A549 (cell line): ENCODE measurements at regions not wholly inside any gene's neighbourhood (a gene's known extent, or its start where the extent isn't known, plus 50 kb on each side); places are given as distances from the start of the nearest gene placed in this dataset.

Experiments used
- ATAC-seq, 2 experiments: fragments of 200-7000 bp in 1 of 2; fragments of >200 bp in 1 of 2; cut with Nextera tagmentation in 1 of 2; cut with Tn5 transposase in 1 of 2; 3 replicates each; pipeline versions ENCODE4 v1.8.0 to v1.9.1; 2018 to 2020; ENCODE audit warnings: mild to moderate bottlenecking in 1 of 2, moderate library complexity in 1 of 2
- CTCF ChIA-PET: fragments of 300-600 bp; sonication (Branson Sonifier 250); formaldehyde crosslinking; extraction: SDS; loops from one replicate; lab custom pipeline; 2021; ENCODE audit warnings: antibody characterized with exemption, inconsistent platforms; lab: Yijun Ruan, JAX
- POLR2A ChIA-PET: fragments of 350-600 bp; formaldehyde crosslinking; extraction: SDS; loops from one replicate; lab custom pipeline; 2021; ENCODE audit warnings: antibody characterized with exemption, inconsistent platforms; lab: Yijun Ruan, JAX
- DNase-seq, 2 experiments: peaks; one replicate each; pipeline versions ENCODE4 v3.0.0 to v3.0.0-alpha.2; 2011 to 2016; ENCODE audit warnings: low read depth in 1 of 2, low spot score in 1 of 2
- FAIRE-seq: peaks from 2 replicates; lab custom pipeline; 2011; peaks lifted over from hg19 to GRCh38; lab: Jason Lieb, UNC
- H3K27ac ChIP-seq, 2 experiments: fragments of >200 bp; sonication (Bioruptor Twin); formaldehyde crosslinking; 3 replicates each; pipeline ENCODE4 v1.5.1; 2016 to 2017
- H3K4me1 ChIP-seq: fragments of >200 bp; sonication (Bioruptor Twin); formaldehyde crosslinking; 3 replicates; pipeline ENCODE4 v1.6.1; 2016
- H3K4me2 ChIP-seq: fragments of >200 bp; sonication (Bioruptor Twin); formaldehyde crosslinking; 3 replicates; pipeline ENCODE4 v1.6.1; 2016
- H3K4me3 ChIP-seq: fragments of >200 bp; sonication (Bioruptor Twin); formaldehyde crosslinking; 3 replicates; pipeline ENCODE4 v1.5.1; 2016
- H3K9me3 ChIP-seq: fragments of >200 bp; sonication (Bioruptor Twin); formaldehyde crosslinking; 3 replicates; pipeline ENCODE4 v1.6.1; 2016
- CBX8 ChIP-seq: fragments of 200-600 bp; sonication (generic); IDR thresholded peaks from 2 replicates; pipeline ENCODE4 v1.6.1; 2016
- EHF ChIP-seq: fragments of 250-450 bp; sonication (Bioruptor Pico); IDR thresholded peaks from 2 replicates; pipeline ENCODE4 v1.5.0; 2020; ENCODE audit warnings: mild to moderate bottlenecking
- EP300 ChIP-seq, 2 experiments: fragments of >200 bp; sonication (Bioruptor Twin); formaldehyde crosslinking; IDR thresholded peaks; 2 replicates in 1 of 2; 3 replicates in 1 of 2; pipeline ENCODE4 v1.6.1; 2016 to 2017
- ESRRA ChIP-seq: fragments of 150-350 bp; IDR thresholded peaks from 2 replicates; pipeline ENCODE4 v1.6.1; 2014; ENCODE audit warnings: mild to moderate bottlenecking, low read length, borderline replicate concordance
- GATA3 ChIP-seq: IDR thresholded peaks from 2 replicates; pipeline ENCODE4 v1.6.1; 2012; ENCODE audit warnings: borderline replicate concordance
- HEYL ChIP-seq: fragments of 250-450 bp; sonication (Bioruptor Pico); IDR thresholded peaks from 2 replicates; pipeline ENCODE4 v1.8.0; 2021; ENCODE audit warnings: mild to moderate bottlenecking, moderate library complexity
- HOXB13 ChIP-seq: fragments of 250-450 bp; sonication (Bioruptor Pico); IDR thresholded peaks from 2 replicates; pipeline ENCODE4 v1.5.0; 2020; ENCODE audit warnings: low read depth, mild to moderate bottlenecking, moderate library complexity
- JUN ChIP-seq, 2 experiments: fragments of >200 bp; sonication (Bioruptor Twin); formaldehyde crosslinking; IDR thresholded peaks; 2 replicates in 1 of 2; 3 replicates in 1 of 2; pipeline ENCODE4 v1.6.1; 2016 to 2017
- KDM5A ChIP-seq: fragments of 200-600 bp; sonication (generic); IDR thresholded peaks from 2 replicates; pipeline ENCODE4 v1.6.1; 2016; ENCODE audit warnings: antibody characterized with exemption, mild to moderate bottlenecking
- MAX ChIP-seq: IDR thresholded peaks from 2 replicates; pipeline ENCODE4 v1.6.1; 2012
- MYC ChIP-seq: IDR thresholded peaks from 2 replicates; pipeline ENCODE4 v1.6.1; 2012; ENCODE audit warnings: mild to moderate bottlenecking, inconsistent platforms, low read length, improper control_type of control experiment, borderline replicate concordance
- NFE2L2 ChIP-seq: fragments of 150-350 bp; conservative IDR thresholded peaks from 2 replicates; pipeline ENCODE4 v1.6.1; 2014; ENCODE audit warnings: low read length
- NPAS2 ChIP-seq: fragments of 250-450 bp; sonication (Bioruptor Pico); IDR thresholded peaks from 2 replicates; pipeline ENCODE4 v1.8.0; 2022; ENCODE audit warnings: mild to moderate bottlenecking, moderate library complexity, borderline replicate concordance
- NR3C1 ChIP-seq: fragments of >200 bp; sonication (Bioruptor Twin); formaldehyde crosslinking; IDR thresholded peaks from 3 replicates; pipeline ENCODE4 v1.6.1; 2017
- PBX3 ChIP-seq: IDR thresholded peaks from 2 replicates; pipeline ENCODE4 v1.6.1; 2012
- POLR2AphosphoS2 ChIP-seq: conservative IDR thresholded peaks from 2 replicates; pipeline ENCODE4 v1.6.1; 2012; ENCODE audit warnings: low read length, improper control_type of control experiment, inconsistent platforms
- RAD21 ChIP-seq, 2 experiments: fragments of >200 bp in 1 of 2; sonication (Bioruptor Twin) in 1 of 2; formaldehyde crosslinking in 1 of 2; IDR thresholded peaks in 1 of 2; conservative IDR thresholded peaks in 1 of 2; 2 replicates in 1 of 2; 3 replicates in 1 of 2; pipeline ENCODE4 v1.6.1; 2012 to 2018; ENCODE audit warnings: inconsistent platforms in 1 of 2
- RCOR1 ChIP-seq: fragments of 150-350 bp; IDR thresholded peaks from 2 replicates; pipeline ENCODE4 v1.6.1; 2014; ENCODE audit warnings: antibody characterized with exemption, low read length, low read depth
- REST ChIP-seq: fragments of 200-600 bp; sonication (generic); IDR thresholded peaks from 2 replicates; pipeline ENCODE4 v1.6.1; 2016; ENCODE audit warnings: antibody characterized with exemption, mild to moderate bottlenecking, moderate library complexity
- RFX5 ChIP-seq: fragments of 450-650 bp; IDR thresholded peaks from 2 replicates; pipeline ENCODE4 v1.7.1; 2014; ENCODE audit warnings: antibody characterized with exemption, mild to moderate bottlenecking, moderate library complexity
- TP53 ChIP-seq: fragments of 250-450 bp; sonication (Bioruptor Pico); IDR thresholded peaks from 2 replicates; pipeline ENCODE4 v1.5.0; 2021; ENCODE audit warnings: mild to moderate bottlenecking, moderate library complexity
- ZC3H11A ChIP-seq: fragments of 450-650 bp; IDR thresholded peaks from 2 replicates; pipeline ENCODE4 v1.6.1; 2014; ENCODE audit warnings: antibody characterized with exemption, mild to moderate bottlenecking
- ZNF302 ChIP-seq: fragments of 250-450 bp; sonication (Bioruptor Pico); IDR thresholded peaks from 2 replicates; pipeline ENCODE4 v1.9.0; 2021; ENCODE audit warnings: inconsistent platforms, mild to moderate bottlenecking, moderate library complexity
- ZSCAN20 ChIP-seq: fragments of 250-450 bp; sonication (Bioruptor Pico); IDR thresholded peaks from 2 replicates; pipeline ENCODE4 v1.8.0; 2022; ENCODE audit warnings: mild to moderate bottlenecking, moderate library complexity
- WGBS: methylation state at CpG from one replicate; pipeline ENCODE4 v1.1.6; 2017; ENCODE audit errors: missing lambda C conversion rate; 5-methylcytosine and 5-hydroxymethylcytosine counted together

GRCh38 chr3:143902210-143902609 lies 53.9 kb upstream of the SLC9A9 start (continued):
- no peak for TF ChIP-seq REST
- no peak for TF ChIP-seq ESRRA
- no peak for TF ChIP-seq POLR2AphosphoS2
- TF ChIP-seq ZNF302 = no peak
- no peak for TF ChIP-seq HOXB13 (CRISPR knock-in tag)
- TF ChIP-seq ZC3H11A = no peak
- no peak for TF ChIP-seq GATA3

- Histone ChIP-seq H3K4me1 (no peaks in the 10 kb centered on the region), H3K4me3 (no peak overlapping the region), H3K4me2 (no peak overlapping the region), H3K9me3 (no peaks in the 10 kb centered on the region), H3K27ac (no peak overlapping the region)
- TF ChIP-seq ZSCAN20 (CRISPR knock-in tag) = no peak
- TF ChIP-seq PBX3 = no peak
- TF ChIP-seq RCOR1 = no peak
- no peak for TF ChIP-seq CBX8
- TF ChIP-seq NFE2L2 = no peak
- no peak for TF ChIP-seq JUN (IDR thresholded peaks at IDR 0.05)
- no peak for TF ChIP-seq ZNF302
- TF ChIP-seq RAD21 (conservative IDR thresholded peaks at IDR 0.05 in 1 of 2, IDR thresholded peaks at IDR 0.05 in 1 of 2) = no peak
- TF ChIP-seq TP53 (CRISPR knock-in tag) = no peak
- TF ChIP-seq EP300 (IDR thresholded peaks at IDR 0.05) = no peak
- no peak for TF ChIP-seq NPAS2 (CRISPR knock-in tag)
- DNase-seq = no peak
- FAIRE-seq = no peak
- ATAC-seq = no peak
- ChIA-PET CTCF (interaction anchor here (0.9 kb wide), 1 partner anchor 15 kb away, joined by 3 read pairs; no protein-coding TSS in a partner anchor), POLR2A (no interaction called here)
Measured at GRCh38 chr3:143910756-143911155, 60.9 kb upstream of the DIPK2A start.

GRCh38 chr3:143914257-143914656 lies 57.4 kb upstream of the DIPK2A start:
- H3K4me3 ChIP-seq = no peak overlapping the region
- 0% methylated on average over 2 of the region's 2 CpGs for WGBS
- H3K4me1 ChIP-seq = no peaks in the 10 kb centered on the region
- H3K9me3 ChIP-seq = no peaks in the 10 kb centered on the region
- DNase-seq (no peak), ATAC-seq (no peak), FAIRE-seq (no peak)
- ChIA-PET POLR2A (no interaction called here), CTCF (no interaction called here)
- H3K27ac ChIP-seq = no peak overlapping the region
- no peak for TF ChIP-seq MYC
- TF ChIP-seq NFE2L2 = no peak
- TF ChIP-seq GATA3 = no peak
- TF ChIP-seq EHF (CRISPR knock-in tag) = no peak
- TF ChIP-seq NPAS2 (CRISPR knock-in tag) = no peak
- no peak for TF ChIP-seq ZNF302
- no peak for TF ChIP-seq HEYL (CRISPR knock-in tag)
- TF ChIP-seq KDM5A = no peak
- no peak for TF ChIP-seq RFX5
- no peak for TF ChIP-seq NR3C1
- TF ChIP-seq MAX = no peak
- no peak overlapping the region for H3K4me2 ChIP-seq
